ENCODE measurements at regions not wholly inside any gene's neighbourhood (a gene's known extent, or its start where the extent isn't known, plus 50 kb on each side); places are given as distances from the start of the nearest gene placed in this dataset.

GRCh38 chr22:26902401-26903029 is 245.1 kb downstream of the MIAT start:
- no peak overlapping the region for H3K4me3 ChIP-seq (replicated peaks in 1 of 3)
- WGBS, 2 donors, result 31 to 38% methylated on average over 7 of the region's 7 CpGs
- intact Hi-C loops (cut with DNase I), result no loop called here
- no peaks in the 10 kb centered on the region for H3K36me3 ChIP-seq
- H3K4me1 ChIP-seq, result peaks cover 0 to 10% of the 10 kb centered on the region in 2 donors
- H3K9me3 ChIP-seq, result no peaks in the 10 kb centered on the region
- H3K27me3 ChIP-seq, result peaks cover 3% of the 10 kb centered on the region
- no peak overlapping the region for H3K27ac ChIP-seq
- no peak for DNase-seq
- no peak for TF ChIP-seq POLR2A (IDR thresholded peaks at IDR 0.05)
- TF ChIP-seq, protein P1, sequence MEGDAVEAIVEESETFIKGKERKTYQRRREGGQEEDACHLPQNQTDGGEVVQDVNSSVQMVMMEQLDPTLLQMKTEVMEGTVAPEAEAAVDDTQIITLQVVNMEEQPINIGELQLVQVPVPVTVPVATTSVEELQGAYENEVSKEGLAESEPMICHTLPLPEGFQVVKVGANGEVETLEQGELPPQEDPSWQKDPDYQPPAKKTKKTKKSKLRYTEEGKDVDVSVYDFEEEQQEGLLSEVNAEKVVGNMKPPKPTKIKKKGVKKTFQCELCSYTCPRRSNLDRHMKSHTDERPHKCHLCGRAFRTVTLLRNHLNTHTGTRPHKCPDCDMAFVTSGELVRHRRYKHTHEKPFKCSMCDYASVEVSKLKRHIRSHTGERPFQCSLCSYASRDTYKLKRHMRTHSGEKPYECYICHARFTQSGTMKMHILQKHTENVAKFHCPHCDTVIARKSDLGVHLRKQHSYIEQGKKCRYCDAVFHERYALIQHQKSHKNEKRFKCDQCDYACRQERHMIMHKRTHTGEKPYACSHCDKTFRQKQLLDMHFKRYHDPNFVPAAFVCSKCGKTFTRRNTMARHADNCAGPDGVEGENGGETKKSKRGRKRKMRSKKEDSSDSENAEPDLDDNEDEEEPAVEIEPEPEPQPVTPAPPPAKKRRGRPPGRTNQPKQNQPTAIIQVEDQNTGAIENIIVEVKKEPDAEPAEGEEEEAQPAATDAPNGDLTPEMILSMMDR (IDR thresholded peaks at IDR 0.05), result no peak

- Histone ChIP-seq H3K4me1 (peaks cover 0 to 10% of the 10 kb centered on the region in 2 donors), H3K27me3 (peaks cover 3% of the 10 kb centered on the region), H3K36me3 (no peaks in the 10 kb centered on the region), H3K4me3 (replicated peaks in 1 of 3) (no peak overlapping the region), H3K9me3 (no peaks in the 10 kb centered on the region), H3K27ac (no peak overlapping the region)
- TF ChIP-seq, protein P1 (IDR thresholded peaks at IDR 0.05), result no peak
- no peak for TF ChIP-seq POLR2A (IDR thresholded peaks at IDR 0.05)
- intact Hi-C loops (cut with DNase I), result no loop called here
- DNase-seq, result no peak
- 13 to 16% methylated on average over 36 of the region's 36 CpGs for WGBS, 2 donors
Measured at GRCh38 chr22:26903030-26903856, 245.9 kb downstream of the MIAT start.

DNA sequence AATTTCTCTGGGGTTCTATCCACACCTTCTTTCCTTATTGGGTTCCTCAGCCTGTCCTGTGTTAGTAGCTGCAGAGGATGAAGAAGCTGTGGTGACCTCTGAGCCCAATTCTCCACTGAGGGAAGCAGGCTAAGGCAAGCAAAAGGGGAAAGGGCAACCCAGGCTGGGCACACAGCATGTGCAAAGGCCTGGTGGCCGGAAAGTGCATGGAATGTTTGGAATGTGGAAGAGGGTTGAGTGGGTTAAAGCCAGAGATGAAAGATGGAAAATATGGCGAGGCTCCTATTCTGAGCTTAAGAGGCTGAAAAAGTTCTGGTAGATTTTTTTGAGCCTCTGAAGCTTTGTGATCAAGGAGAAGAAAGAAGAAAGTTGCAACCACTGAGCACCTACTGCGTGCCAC is 247.1 kb downstream of the MIAT start:
- H3K27ac ChIP-seq, result no peak overlapping the region
- intact Hi-C loops (cut with DNase I), result no loop called here
- H3K9me3 ChIP-seq, result no peaks in the 10 kb centered on the region
- no peak overlapping the region for H3K4me3 ChIP-seq (replicated peaks in 1 of 3)
- no peak for TF ChIP-seq POLR2A (IDR thresholded peaks at IDR 0.05)
- WGBS, 2 donors, result 50 to 65% methylated on average over 3 of the region's 3 CpGs
- peaks cover 3% of the 10 kb centered on the region for H3K27me3 ChIP-seq
- H3K36me3 ChIP-seq, result no peaks in the 10 kb centered on the region
- no peak for DNase-seq
- peaks cover 0 to 10% of the 10 kb centered on the region in 2 donors for H3K4me1 ChIP-seq

- 72 to 76% methylated on average over 3 of the region's 3 CpGs for WGBS, 2 donors
- H3K27me3 ChIP-seq, result peaks cover 3% of the 10 kb centered on the region
- H3K27ac ChIP-seq, result no peak overlapping the region
- peaks cover 0 to 10% of the 10 kb centered on the region in 2 donors for H3K4me1 ChIP-seq
- H3K4me3 ChIP-seq (replicated peaks in 1 of 3), result no peak overlapping the region
- H3K9me3 ChIP-seq, result no peaks in the 10 kb centered on the region
- no peaks in the 10 kb centered on the region for H3K36me3 ChIP-seq
- intact Hi-C loops (cut with DNase I), result no loop called here
- TF ChIP-seq POLR2A (IDR thresholded peaks at IDR 0.05), result no peak
- TF ChIP-seq, protein P1 (IDR thresholded peaks at IDR 0.05), result no peak
- DNase-seq, result no peak
Measured at GRCh38 chr22:26905076-26905475, 247.7 kb downstream of the MIAT start.

DNA sequence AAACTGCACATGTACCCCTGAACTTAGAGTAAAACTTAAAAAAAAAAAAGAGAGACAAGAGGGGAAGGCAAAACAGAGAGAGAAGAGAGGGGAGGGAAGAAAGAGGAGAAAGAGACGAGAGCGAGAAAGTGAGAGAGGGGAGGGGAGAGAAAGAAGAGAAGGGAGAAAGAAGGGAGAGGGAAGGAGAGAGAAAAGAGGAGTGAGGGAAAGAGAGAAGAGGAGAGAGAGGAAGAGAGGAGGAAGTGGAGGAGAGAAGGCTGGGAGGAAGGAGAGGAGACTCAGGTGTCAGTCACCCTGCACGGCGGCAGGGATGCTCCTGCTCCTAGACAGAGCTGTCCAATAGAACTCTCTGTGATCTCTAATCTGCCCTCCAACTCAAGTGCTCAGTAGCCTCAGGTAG is 248.3 kb downstream of the MIAT start:
- TF ChIP-seq, protein P1 (IDR thresholded peaks at IDR 0.05), result no peak
- TF ChIP-seq POLR2A (IDR thresholded peaks at IDR 0.05), result no peak
- peaks cover 1% of the 10 kb centered on the region for H3K27me3 ChIP-seq
- 44 to 54% methylated on average over 4 of the region's 4 CpGs for WGBS, 2 donors
- no peaks in the 10 kb centered on the region for H3K36me3 ChIP-seq
- H3K4me3 ChIP-seq (replicated peaks in 1 of 3), result no peak overlapping the region
- peaks cover 0 to 10% of the 10 kb centered on the region in 2 donors for H3K4me1 ChIP-seq
- intact Hi-C loops (cut with DNase I), result no loop called here
- no peaks in the 10 kb centered on the region for H3K9me3 ChIP-seq
- H3K27ac ChIP-seq, result no peak overlapping the region
- DNase-seq, result no peak
